Fibroblast of skin of right biceps (primary cell): ENCODE measurements at regions not wholly inside any gene's neighbourhood (a gene's known extent, or its start where the extent isn't known, plus 50 kb on each side); places are given as distances from the start of the nearest gene placed in this dataset.

Experiments
- DNase-seq: peaks from one replicate; pipeline ENCODE4 v3.0.0-alpha.2; 2013

GRCh38 chr12:87836190-87836589 is 193.0 kb downstream of the C12orf50 start:
- no peak for DNase-seq

DNA sequence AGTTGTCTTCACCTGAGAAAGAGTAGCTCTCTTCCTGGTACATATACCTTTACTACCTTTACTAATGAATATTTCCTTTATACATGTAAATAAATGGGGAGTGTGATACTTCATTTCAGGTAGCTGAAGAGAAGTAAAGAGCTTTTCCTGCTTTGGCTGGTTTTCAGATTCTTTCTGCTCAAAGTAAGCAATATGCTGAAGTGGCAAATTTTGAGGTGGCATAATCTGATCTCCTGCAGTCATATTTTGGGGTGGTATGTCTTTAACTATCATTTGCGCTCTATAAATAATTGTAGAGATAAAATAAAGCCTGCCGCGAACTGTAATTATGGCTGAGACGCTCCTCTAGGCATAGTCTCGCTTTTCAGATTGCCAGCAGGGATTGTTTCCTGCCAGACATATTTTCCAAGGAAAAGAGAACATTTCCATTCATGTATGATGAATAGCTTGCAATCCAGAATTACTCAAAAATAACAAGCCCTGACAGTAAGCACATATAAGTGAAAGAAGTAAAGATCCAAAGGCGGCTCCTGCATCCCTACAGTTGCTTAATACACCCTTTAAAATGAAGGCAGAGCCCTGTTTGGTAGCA is 200.7 kb downstream of the C12orf50 start:
- no peak for DNase-seq

DNA sequence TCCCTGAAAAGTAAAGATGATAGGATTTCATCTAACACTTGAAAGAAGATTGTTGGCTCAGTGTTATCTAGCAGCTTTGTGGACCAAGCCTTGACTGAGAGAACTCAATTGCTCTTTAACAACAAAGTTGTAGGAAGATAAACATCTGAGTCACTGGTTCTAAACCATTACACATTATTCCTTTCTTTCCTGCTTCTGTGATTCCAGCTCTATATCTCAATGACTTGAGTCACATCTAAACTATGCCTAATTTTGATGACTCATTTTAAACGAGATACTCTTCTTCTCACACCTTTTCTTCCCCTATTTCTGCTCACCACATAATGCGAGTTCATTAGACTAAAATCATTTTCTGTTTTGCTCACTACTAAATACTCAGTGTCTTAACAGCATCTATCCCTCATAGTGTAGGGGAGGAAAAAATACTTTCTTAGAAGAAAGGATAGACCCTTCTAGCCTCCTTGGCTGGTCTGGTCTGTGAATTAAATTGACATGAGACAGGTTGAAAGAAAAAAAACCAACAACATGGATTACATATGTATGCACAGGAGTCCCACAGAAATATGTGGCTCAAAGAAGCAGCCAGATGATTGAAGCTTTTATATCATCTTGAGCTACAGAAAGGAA is 201.4 kb downstream of the C12orf50 start:
- peak; percentile 74 for DNase-seq

- DNase-seq: no peak
Measured at GRCh38 chr12:87822923-87823322, 206.3 kb downstream of the C12orf50 start.

DNA sequence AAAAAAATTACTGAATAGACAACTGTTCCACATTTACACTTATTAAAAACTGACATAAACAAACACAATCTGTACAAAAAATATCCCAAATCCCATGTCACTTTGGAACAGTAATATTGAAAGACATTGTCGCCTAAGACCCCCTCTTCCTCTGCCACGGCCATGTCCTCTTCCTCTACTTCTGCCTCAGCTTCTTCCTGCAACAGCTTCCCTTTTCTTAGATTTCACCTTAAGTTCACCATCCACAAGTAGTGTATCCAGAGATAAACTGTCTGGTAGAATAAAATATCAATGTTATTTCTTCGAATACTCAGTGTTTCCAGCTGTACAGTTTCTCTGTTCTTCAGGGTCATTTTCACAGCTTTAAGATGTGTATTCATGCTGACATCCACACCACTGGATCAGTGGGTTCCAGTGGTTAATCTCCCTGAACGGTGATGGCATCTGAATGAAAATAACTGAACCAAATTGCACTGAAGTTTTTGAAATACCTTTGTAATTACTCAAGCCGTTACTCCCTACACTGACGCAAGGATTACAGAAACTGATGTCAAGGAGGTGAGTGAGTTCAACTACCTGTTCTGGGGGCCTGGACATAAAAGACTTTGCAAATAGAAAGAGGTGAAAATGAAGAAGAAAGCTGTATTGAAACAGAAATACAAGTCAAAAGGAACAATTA is 208.5 kb downstream of the C12orf50 start:
- peak; percentile 53 for DNase-seq

- no peak for DNase-seq
Measured at GRCh38 chr12:87818441-87818840, 210.8 kb downstream of the C12orf50 start.

GRCh38 chr12:87815771-87816585 is 213.2 kb downstream of the C12orf50 start:
- peak; percentile 89 for DNase-seq

GRCh38 chr12:87814625-87815024 is 214.6 kb downstream of the C12orf50 start:
- DNase-seq: peak; percentile 40

DNA sequence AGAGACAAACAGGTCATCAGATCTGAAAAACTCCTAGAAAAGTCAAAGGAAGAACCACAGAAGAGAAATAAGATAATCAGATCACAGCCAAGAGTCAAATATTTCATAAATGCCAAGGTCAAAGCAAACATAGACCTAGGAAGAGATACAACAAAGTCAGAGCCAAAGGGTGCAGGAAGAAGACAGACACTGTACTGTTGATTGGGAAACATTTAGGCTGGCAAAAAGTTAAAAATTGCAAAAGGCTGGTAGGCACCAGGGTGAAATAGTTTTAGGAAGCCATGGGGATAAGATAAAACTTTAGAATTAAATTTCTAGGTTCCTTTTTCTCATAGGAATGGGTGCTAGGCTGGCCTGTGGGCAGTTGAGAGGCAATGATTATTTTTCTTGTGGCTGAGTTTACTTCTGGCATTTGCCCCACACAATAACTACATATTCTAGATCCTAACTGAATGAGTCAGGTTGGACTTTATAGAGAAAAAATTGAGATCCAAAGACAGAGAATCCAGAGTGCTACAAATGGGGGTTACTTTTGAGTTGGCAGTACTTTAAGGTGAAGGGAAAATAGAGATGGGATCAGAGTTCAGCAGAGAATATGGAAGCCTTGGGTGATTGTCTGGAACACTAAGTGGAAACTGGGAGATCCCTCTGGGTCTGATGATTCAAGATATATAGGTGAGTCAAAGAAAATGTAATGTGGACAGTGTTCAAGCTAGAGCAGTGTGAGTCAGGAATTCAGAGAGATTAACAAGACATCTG is 215.5 kb downstream of the C12orf50 start:
- peak; percentile 78 for DNase-seq

GRCh38 chr12:87812681-87813080 is 216.5 kb downstream of the C12orf50 start:
- peak; percentile 52 for DNase-seq

- no peak for DNase-seq
Measured at GRCh38 chr12:87812030-87812429, 217.2 kb downstream of the C12orf50 start.

DNA sequence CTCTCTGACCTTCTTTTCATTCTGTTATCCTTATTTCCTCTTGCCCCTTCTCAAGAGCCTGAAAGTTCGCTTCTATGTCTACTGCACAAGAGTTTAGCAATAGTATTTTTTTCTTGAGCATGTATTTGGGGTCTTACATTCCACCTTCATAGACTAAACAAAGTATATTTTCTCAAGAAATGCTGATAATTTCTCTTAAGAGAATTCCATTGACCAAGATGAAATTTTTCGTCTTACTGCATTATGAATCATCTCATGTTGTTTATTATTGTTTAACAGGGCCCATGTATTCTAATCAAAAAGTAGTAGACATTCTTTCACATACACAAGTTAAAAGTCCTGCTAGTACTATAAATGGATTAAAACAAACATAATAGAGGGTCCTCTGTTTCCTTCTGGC is 219.3 kb downstream of the C12orf50 start:
- DNase-seq: peak; percentile 52

DNA sequence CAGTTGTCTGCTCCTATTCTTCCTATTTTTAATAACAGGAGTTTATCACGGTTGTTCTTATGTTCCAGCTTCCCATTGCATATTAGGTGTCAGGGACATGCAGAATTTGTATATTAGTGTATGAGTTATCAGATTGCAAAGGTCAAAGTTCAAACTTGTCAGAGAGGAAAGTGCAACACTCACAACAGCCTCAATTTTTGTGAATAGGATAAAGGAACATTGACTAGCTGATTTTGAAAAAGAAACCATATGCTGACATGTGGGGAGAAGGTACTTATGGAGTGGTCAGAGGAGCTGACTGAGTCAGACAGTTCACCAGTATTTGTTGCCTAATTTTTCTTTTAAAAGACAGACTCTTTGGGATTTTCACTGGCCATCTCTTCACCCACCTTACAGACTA is 222.1 kb downstream of the C12orf50 start:
- DNase-seq: no peak

GRCh38 chr12:87806310-87806709 is 222.9 kb downstream of the C12orf50 start:
- no peak for DNase-seq

DNA sequence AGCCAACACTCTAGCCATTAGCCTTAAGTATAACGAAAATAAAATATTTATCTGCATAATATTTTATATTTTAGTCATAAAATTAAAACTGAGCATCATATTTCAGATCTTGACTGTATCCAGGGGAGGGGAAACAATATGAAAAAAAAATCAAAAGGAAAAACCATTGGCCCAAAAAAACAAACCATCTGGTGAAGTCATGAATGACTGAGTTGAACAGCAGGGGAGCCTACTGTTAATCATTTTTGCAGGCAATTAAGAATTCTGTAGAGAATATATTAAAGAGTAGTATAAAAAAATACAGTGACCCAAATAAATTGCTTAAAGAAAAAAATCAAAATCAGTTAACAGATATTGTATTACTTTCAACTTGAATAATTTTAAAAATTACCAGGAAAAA is 224.8 kb downstream of the C12orf50 start:
- DNase-seq: no peak

DNA sequence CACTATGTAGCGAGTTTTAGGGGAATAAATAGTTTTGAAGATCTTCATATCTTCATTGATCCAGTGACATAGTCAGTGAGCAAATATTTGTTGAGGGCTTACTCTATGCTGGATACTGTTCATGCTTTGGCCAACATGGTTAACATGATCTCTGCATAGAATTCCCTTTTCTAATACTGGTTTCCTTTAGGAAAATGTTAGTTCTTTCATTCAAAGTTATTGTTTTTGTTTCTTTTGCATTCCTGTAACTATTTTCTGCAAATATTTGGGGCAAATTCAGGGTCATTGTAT is 226.5 kb downstream of the C12orf50 start:
- no peak for DNase-seq

GRCh38 chr12:87801860-87802720 is 227.1 kb downstream of the C12orf50 start:
- no peak for DNase-seq

- DNase-seq: peak; percentile 53
Measured at GRCh38 chr12:87796961-87797516, 232.2 kb downstream of the C12orf50 start.

DNA sequence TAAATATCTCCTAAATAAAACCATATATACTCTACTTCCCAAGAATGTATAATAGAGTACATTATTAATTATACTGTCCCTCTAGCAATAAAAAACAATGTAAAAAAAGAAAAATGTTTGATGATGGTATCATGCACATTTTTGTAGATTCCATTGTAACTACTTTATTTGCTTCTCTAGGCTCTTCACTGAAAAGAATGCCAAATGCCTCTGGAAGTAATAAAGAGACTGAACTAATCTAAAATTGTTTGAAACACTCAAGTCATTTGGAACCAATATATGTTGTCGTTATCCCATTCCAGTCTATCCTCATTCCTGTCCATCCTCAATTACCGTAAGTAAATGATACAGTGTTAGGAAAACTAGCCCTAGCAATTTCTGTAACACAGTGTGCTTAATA is 233.6 kb downstream of the C12orf50 start:
- DNase-seq: peak; percentile 47

DNA sequence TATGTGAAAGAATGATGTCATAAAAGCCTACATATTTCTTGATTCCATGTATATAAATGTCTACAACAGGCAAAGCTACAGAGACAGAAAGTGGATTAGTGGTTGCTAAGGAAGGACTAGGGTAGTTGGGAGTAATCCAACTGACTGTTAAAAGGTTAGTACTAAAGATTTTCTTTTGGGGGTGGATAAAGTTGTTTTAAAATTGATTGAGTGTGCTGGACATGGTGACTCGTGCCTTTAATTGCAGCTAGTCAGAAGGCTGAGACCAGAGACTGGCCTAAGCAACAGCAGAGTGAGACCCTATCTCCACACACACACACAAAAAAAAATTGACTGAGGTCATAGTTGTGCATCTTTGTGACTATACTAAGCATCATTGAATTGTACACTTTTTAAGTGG is 234.3 kb downstream of the C12orf50 start:
- peak; percentile 57 for DNase-seq

GRCh38 chr12:87793131-87793530 is 236.1 kb downstream of the C12orf50 start:
- peak; percentile 51 for DNase-seq

- no peak for DNase-seq
Measured at GRCh38 chr12:87784350-87784749, 244.9 kb downstream of the C12orf50 start.
